Stimulated activated CD8-positive, alpha-beta memory T cell treated with anti-CD3 and anti-CD28 coated beads, Interleukin-2, amount 100 ng/mL, for 1 hour (primary cell): ENCODE measurements at regions not wholly inside any gene's neighbourhood (a gene's known extent, or its start where the extent isn't known, plus 50 kb on each side); places are given as distances from the start of the nearest gene placed in this dataset.

ENCODE experiments used
- DNase-seq, 2 donors: peaks; one replicate each; pipeline ENCODE4 v3.0.0-alpha.2; 2020; ENCODE audit warnings: low read depth in 2 of 2

GRCh38 chr4:36493251-36493650, 211.8 kb downstream of the DTHD1 start:
- no peak for DNase-seq

GRCh38 chr4:36494016-36494415, 212.6 kb downstream of the DTHD1 start:
- DNase-seq = no peak

- DNase-seq = no peak
Measured at GRCh38 chr4:36494747-36495146, 213.3 kb downstream of the DTHD1 start.

GRCh38 chr4:36502350-36502749, 220.9 kb downstream of the DTHD1 start:
- DNase-seq = no peak

GRCh38 chr4:36508394-36508793, 227.0 kb downstream of the DTHD1 start:
- no peak for DNase-seq

GRCh38 chr4:36509845-36510244, 228.4 kb downstream of the DTHD1 start:
- no peak for DNase-seq

- no peak for DNase-seq
Measured at GRCh38 chr4:36511785-36512184, 230.4 kb downstream of the DTHD1 start.

- DNase-seq = no peak
Measured at GRCh38 chr4:36516522-36517095, 235.2 kb downstream of the DTHD1 start.

GRCh38 chr4:36523182-36523581, 241.8 kb downstream of the DTHD1 start:
- no peak for DNase-seq

GRCh38 chr4:36532670-36533379, 251.4 kb downstream of the DTHD1 start:
- no peak for DNase-seq

- DNase-seq = no peak
Measured at GRCh38 chr4:36533944-36534343, 252.5 kb downstream of the DTHD1 start.

- no peak for DNase-seq
Measured at GRCh38 chr4:36547383-36547782, 266.0 kb downstream of the DTHD1 start.

GRCh38 chr4:36549252-36549651, 267.8 kb downstream of the DTHD1 start:
- DNase-seq = no peak

- no peak for DNase-seq
Measured at GRCh38 chr4:36549992-36550391, 268.6 kb downstream of the DTHD1 start.

GRCh38 chr4:36551697-36552214, 270.3 kb downstream of the DTHD1 start:
- DNase-seq = no peak

- no peak for DNase-seq
Measured at GRCh38 chr4:36553029-36553428, 271.6 kb downstream of the DTHD1 start.

- no peak for DNase-seq
Measured at GRCh38 chr4:36553453-36553852, 272.0 kb downstream of the DTHD1 start.

GRCh38 chr4:36556984-36557383, 275.6 kb downstream of the DTHD1 start:
- no peak for DNase-seq

- no peak for DNase-seq
Measured at GRCh38 chr4:36568575-36568974, 287.2 kb downstream of the DTHD1 start.

- no peak for DNase-seq
Measured at GRCh38 chr4:36573441-36573840, 292.0 kb downstream of the DTHD1 start.

- no peak for DNase-seq
Measured at GRCh38 chr4:36574816-36575215, 293.4 kb downstream of the DTHD1 start.

- DNase-seq = no peak
Measured at GRCh38 chr4:36582198-36582597, 300.8 kb downstream of the DTHD1 start.

GRCh38 chr4:36587909-36588472, 306.6 kb downstream of the DTHD1 start:
- no peak for DNase-seq
